ENCODE measurements at regions not wholly inside any gene's neighbourhood (a gene's known extent, or its start where the extent isn't known, plus 50 kb on each side); places are given as distances from the start of the nearest gene placed in this dataset.

- no peaks in the 10 kb centered on the region for H3K9me3 ChIP-seq (ENCODE audit: insufficient read depth in 2 of 2, low read depth in 1 of 2, low read length in 1 of 2)
- no peak overlapping the region for H3K4me2 ChIP-seq (ENCODE audit: insufficient read depth in 1 of 2, low read depth in 2 of 2, low read length in 2 of 2)
- 96% methylated on average over 4 of the region's 4 CpGs; no CpG with 5 or more reads in 1 of the 2 experiments for WGBS, 2 experiments (ENCODE audit: extremely low coverage in 1 of 2, insufficient coverage in 1 of 2, insufficient read length in 1 of 2, insufficient replicate concordance in 2 of 2, low coverage in 1 of 2, low lambda C conversion rate in 2 of 2, missing lambda C conversion rate in 1 of 2)
- no peaks in the 10 kb centered on the region for H3K79me2 ChIP-seq (ENCODE audit: control insufficient read depth in 1 of 2, insufficient read depth in 2 of 2, low read length in 2 of 2)
- no peak overlapping the region for H3K4me3 ChIP-seq (ENCODE audit: extremely low read depth in 1 of 4, insufficient read depth in 2 of 4, low read depth in 3 of 4, low read length in 4 of 4)
- no peaks in the 10 kb centered on the region for H4K20me1 ChIP-seq (replicated peaks in 1 of 2; ENCODE audit: control insufficient read depth in 1 of 2, insufficient read depth in 2 of 2, low read length in 2 of 2)
- H3K23me2 ChIP-seq (ENCODE audit: low read depth, low read length) = no peaks in the 10 kb centered on the region; the same call in 1 of the 2 replicates
- H2BK15ac ChIP-seq (ENCODE audit: low read length) = no peak overlapping the region
- no peak for FAIRE-seq
- H4K91ac ChIP-seq (replicated peaks; ENCODE audit: insufficient read length, low read length) = no peak overlapping the region
- no peaks in the 10 kb centered on the region for H3K79me1 ChIP-seq (ENCODE audit: low read depth, low read length)
- H2BK12ac ChIP-seq (ENCODE audit: low read depth, low read length) = no peak overlapping the region
- POLR2A ChIA-PET (ENCODE audit: partially characterized antibody) = no interaction called here
- H2BK20ac ChIP-seq (ENCODE audit: low read length) = no peak overlapping the region; the same call in 1 of the 2 replicates
- H4K8ac ChIP-seq (ENCODE audit: extremely low read depth, insufficient read depth, low read length) = no peak overlapping the region
- H3K27ac ChIP-seq (ENCODE audit: low read depth, low read length) = no peak overlapping the region
- H3K4me1 ChIP-seq (replicated peaks in 1 of 4; ENCODE audit: control insufficient read depth in 3 of 4, insufficient read depth in 4 of 4, low read length in 3 of 4) = peaks cover 0 to under 1% (median 0%) of the 10 kb centered on the region in 4 experiments; a peak in 1 of 7 replicates
- no peak for DNase-seq (ENCODE audit: low read depth in 1 of 2, low spot score in 2 of 2)
- H2BK5ac ChIP-seq (ENCODE audit: low read depth, low read length) = no peak overlapping the region
- H3K56ac ChIP-seq (replicated peaks; ENCODE audit: insufficient read length, low read depth, low read length) = no peak overlapping the region
- no peak overlapping the region for H3K18ac ChIP-seq (ENCODE audit: extremely low read depth, low read length)
- no peak overlapping the region for H4K5ac ChIP-seq (ENCODE audit: insufficient read length, low read depth, low read length)
- H3K27me3 ChIP-seq (replicated peaks in 1 of 4; ENCODE audit: control insufficient read depth in 3 of 4, extremely low read depth in 1 of 4, insufficient read depth in 3 of 4, low read length in 3 of 4) = no peaks in the 10 kb centered on the region
- H2BK120ac ChIP-seq (replicated peaks; ENCODE audit: low read depth, low read length) = no peak overlapping the region
- H3K4ac ChIP-seq (replicated peaks; ENCODE audit: insufficient read length, low read depth, low read length) = no peak overlapping the region
- no peak overlapping the region for H3K9ac ChIP-seq (replicated peaks in 1 of 4; ENCODE audit: extremely low read depth in 1 of 4, low read depth in 3 of 4, low read length in 3 of 4)
- no peak overlapping the region for H3K14ac ChIP-seq (ENCODE audit: insufficient read length)
- CTCF ChIA-PET (ENCODE audit: partially characterized antibody) = interaction anchor here (0.9 to 1.3 kb wide), 6 partner anchors 14 to 66 kb away, joined by 3 to 7 read pairs (median 3); partner anchors contain the start of gene MYCN
- H2AK5ac ChIP-seq (ENCODE audit: low read depth, low read length) = no peak overlapping the region
- H3K36me3 ChIP-seq (ENCODE audit: control insufficient read depth in 2 of 4, insufficient read depth in 4 of 4, low read length in 3 of 4) = no peaks in the 10 kb centered on the region
- no peak overlapping the region for H3K23ac ChIP-seq (ENCODE audit: insufficient read length)
- no peak overlapping the region for H2AFZ ChIP-seq (ENCODE audit: low read length)
- TF ChIP-seq CBX8 (IDR thresholded peaks at IDR 0.05; ENCODE audit: borderline replicate concordance, low read depth, low read length) = no peak
- no peak for TF ChIP-seq RBBP5 (IDR thresholded peaks at IDR 0.05; ENCODE audit: borderline replicate concordance, low read depth, low read length)
- no peak for TF ChIP-seq TEAD4 (IDR thresholded peaks at IDR 0.05; ENCODE audit: low read depth, low read length)
Observed at GRCh38 chr2:16006537-16007166, 66.3 kb downstream of the MYCN start.

Data from H1 (cell line).